Kidney capillary endothelial cell (primary cell): ENCODE measurements at regions not wholly inside any gene's neighbourhood (a gene's known extent, or its start where the extent isn't known, plus 50 kb on each side); places are given as distances from the start of the nearest gene placed in this dataset.
"Not testable (repeated sequence)": the region's sequence is repeated elsewhere in the genome, so short reads cannot be mapped to it uniquely, and the experiment has no call there.

ENCODE experiments used
- DNase-seq: peaks from one replicate; pipeline ENCODE4 v3.0.0-alpha.2; 2018; ENCODE audit warnings: low spot score

- no peak for DNase-seq
Measured at GRCh38 chr3:181330257-181330656, 340.7 kb upstream of the DNAJC19 start.

- no peak for DNase-seq
Measured at GRCh38 chr3:181329024-181329423, 339.5 kb upstream of the DNAJC19 start.

- no peak for DNase-seq
Measured at GRCh38 chr3:181328346-181328745, 338.8 kb upstream of the DNAJC19 start.

GRCh38 chr3:181327349-181327748 is 337.8 kb upstream of the DNAJC19 start:
- no peak for DNase-seq

GRCh38 chr3:181326637-181327223 is 337.2 kb upstream of the DNAJC19 start:
- DNase-seq = peak; percentile 15

- not testable (repeated sequence) for DNase-seq
Measured at GRCh38 chr3:181324516-181324915, 335.0 kb upstream of the DNAJC19 start.

GRCh38 chr3:181318321-181318720 is 328.8 kb upstream of the DNAJC19 start:
- DNase-seq = no peak

- DNase-seq = no peak
Measured at GRCh38 chr3:181317508-181317907, 328.0 kb upstream of the DNAJC19 start.

- no peak for DNase-seq
Measured at GRCh38 chr3:181316482-181316881, 326.9 kb upstream of the DNAJC19 start.

GRCh38 chr3:181313335-181313734 is 323.8 kb upstream of the DNAJC19 start:
- DNase-seq = no peak

GRCh38 chr3:181311186-181311585 is 321.6 kb upstream of the DNAJC19 start:
- no peak for DNase-seq

- DNase-seq = no peak
Measured at GRCh38 chr3:181302960-181303359, 313.4 kb upstream of the DNAJC19 start.

- no peak for DNase-seq
Measured at GRCh38 chr3:181300033-181300432, 310.5 kb upstream of the DNAJC19 start.

GRCh38 chr3:181298421-181298820 is 308.9 kb upstream of the DNAJC19 start:
- DNase-seq = no peak

GRCh38 chr3:181292984-181293383 is 303.4 kb upstream of the DNAJC19 start:
- DNase-seq = no peak

GRCh38 chr3:181290941-181291340 is 301.4 kb upstream of the DNAJC19 start:
- no peak for DNase-seq

GRCh38 chr3:181289306-181289705 is 299.8 kb upstream of the DNAJC19 start:
- DNase-seq = no peak

- no peak for DNase-seq
Measured at GRCh38 chr3:181288145-181288544, 298.6 kb upstream of the DNAJC19 start.

GRCh38 chr3:181279239-181279565 is 289.7 kb upstream of the DNAJC19 start:
- no peak for DNase-seq

- no peak for DNase-seq
Measured at GRCh38 chr3:181278468-181279238, 289.1 kb upstream of the DNAJC19 start.

GRCh38 chr3:181276358-181276896 is 286.9 kb upstream of the DNAJC19 start:
- DNase-seq = no peak

GRCh38 chr3:181274025-181274424 is 284.5 kb upstream of the DNAJC19 start:
- no peak for DNase-seq

- no peak for DNase-seq
Measured at GRCh38 chr3:181267312-181267711, 277.8 kb upstream of the DNAJC19 start.
